Right atrium auricular region (tissue), 2 donors: ENCODE measurements at regions not wholly inside any gene's neighbourhood (a gene's known extent, or its start where the extent isn't known, plus 50 kb on each side); places are given as distances from the start of the nearest gene placed in this dataset.

ENCODE experiments used
- DNase-seq: peaks from one replicate; pipeline ENCODE4 v3.0.0-alpha.2; 2019; ENCODE audit warnings: low spot score
- H3K27ac ChIP-seq, 2 donors: fragments of 200-600 bp; sonication (generic); 1 replicate in 1 of 2; 2 replicates in 1 of 2; pipeline ENCODE4 v1.5.1; 2016 to 2019
- H3K27me3 ChIP-seq, 2 donors: fragments of 200-600 bp; sonication (generic); one replicate each; pipeline versions ENCODE4 v1.5.1 to v1.6.0; 2017 to 2019
- H3K36me3 ChIP-seq: fragments of 200-600 bp; sonication (generic); one replicate; pipeline ENCODE4 v1.5.1; 2016
- H3K4me1 ChIP-seq, 2 donors: fragments of 200-600 bp; sonication (generic); one replicate each; pipeline versions ENCODE4 v1.5.1 to v1.6.0; 2017 to 2019
- H3K4me3 ChIP-seq, 2 donors: fragments of 200-600 bp; sonication (generic); 1 replicate in 1 of 2; 2 replicates in 1 of 2; pipeline ENCODE4 v1.5.1; 2017 to 2019; ENCODE audit warnings: mild to moderate bottlenecking in 1 of 2, moderate library complexity in 1 of 2
- H3K9me3 ChIP-seq, 2 donors: fragments of 200-600 bp; sonication (generic); one replicate each; pipeline ENCODE4 v1.5.1; 2019
- TF ChIP-seq, protein P1 (sequence below), 2 donors: fragments of 200-600 bp; sonication (generic); IDR thresholded peaks; one replicate each; pipeline ENCODE4 v1.5.1; 2019; ENCODE audit warnings: antibody characterized with exemption in 2 of 2

GRCh38 chr6:147977851-147978465 lies 364.7 kb upstream of the SASH1 start:
- Histone ChIP-seq H3K27me3 (no peaks in the 10 kb centered on the region), H3K4me3 (no peak overlapping the region), H3K36me3 (no peaks in the 10 kb centered on the region), H3K27ac (no peak overlapping the region), H3K4me1 (peaks cover 0 to 6% of the 10 kb centered on the region in 2 donors), H3K9me3 (no peaks in the 10 kb centered on the region)
- TF ChIP-seq, protein P1, sequence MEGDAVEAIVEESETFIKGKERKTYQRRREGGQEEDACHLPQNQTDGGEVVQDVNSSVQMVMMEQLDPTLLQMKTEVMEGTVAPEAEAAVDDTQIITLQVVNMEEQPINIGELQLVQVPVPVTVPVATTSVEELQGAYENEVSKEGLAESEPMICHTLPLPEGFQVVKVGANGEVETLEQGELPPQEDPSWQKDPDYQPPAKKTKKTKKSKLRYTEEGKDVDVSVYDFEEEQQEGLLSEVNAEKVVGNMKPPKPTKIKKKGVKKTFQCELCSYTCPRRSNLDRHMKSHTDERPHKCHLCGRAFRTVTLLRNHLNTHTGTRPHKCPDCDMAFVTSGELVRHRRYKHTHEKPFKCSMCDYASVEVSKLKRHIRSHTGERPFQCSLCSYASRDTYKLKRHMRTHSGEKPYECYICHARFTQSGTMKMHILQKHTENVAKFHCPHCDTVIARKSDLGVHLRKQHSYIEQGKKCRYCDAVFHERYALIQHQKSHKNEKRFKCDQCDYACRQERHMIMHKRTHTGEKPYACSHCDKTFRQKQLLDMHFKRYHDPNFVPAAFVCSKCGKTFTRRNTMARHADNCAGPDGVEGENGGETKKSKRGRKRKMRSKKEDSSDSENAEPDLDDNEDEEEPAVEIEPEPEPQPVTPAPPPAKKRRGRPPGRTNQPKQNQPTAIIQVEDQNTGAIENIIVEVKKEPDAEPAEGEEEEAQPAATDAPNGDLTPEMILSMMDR (IDR thresholded peaks at IDR 0.05): no peak
- DNase-seq: no peak

- Histone ChIP-seq H3K36me3 (no peaks in the 10 kb centered on the region), H3K27ac (no peak overlapping the region), H3K9me3 (no peaks in the 10 kb centered on the region), H3K4me1 (no peaks in the 10 kb centered on the region), H3K4me3 (no peak overlapping the region), H3K27me3 (no peaks in the 10 kb centered on the region)
- DNase-seq: no peak
- TF ChIP-seq, protein P1 (IDR thresholded peaks at IDR 0.05): no peak
These were observed 362.7 kb upstream of the SASH1 start for GRCh38 chr6:147979966-147980365.

- DNase-seq: no peak
- no peak overlapping the region for H3K4me3 ChIP-seq
- no peak overlapping the region for H3K27ac ChIP-seq
- TF ChIP-seq, protein P1 (IDR thresholded peaks at IDR 0.05): no peak
- H3K36me3 ChIP-seq: no peaks in the 10 kb centered on the region
- no peaks in the 10 kb centered on the region for H3K4me1 ChIP-seq
- no peaks in the 10 kb centered on the region for H3K27me3 ChIP-seq
- no peaks in the 10 kb centered on the region for H3K9me3 ChIP-seq
These were observed 358.9 kb upstream of the SASH1 start for GRCh38 chr6:147983581-147984366.

- H3K4me1 ChIP-seq: no peaks in the 10 kb centered on the region
- no peak for DNase-seq
- H3K27me3 ChIP-seq: no peaks in the 10 kb centered on the region
- H3K36me3 ChIP-seq: no peaks in the 10 kb centered on the region
- H3K27ac ChIP-seq: no peak overlapping the region
- no peaks in the 10 kb centered on the region for H3K9me3 ChIP-seq
- TF ChIP-seq, protein P1 (IDR thresholded peaks at IDR 0.05): no peak
- H3K4me3 ChIP-seq: no peak overlapping the region
These were observed 355.8 kb upstream of the SASH1 start for GRCh38 chr6:147986846-147987245.

GRCh38 chr6:147990159-147990558 lies 352.5 kb upstream of the SASH1 start:
- H3K4me1 ChIP-seq: no peaks in the 10 kb centered on the region
- no peaks in the 10 kb centered on the region for H3K9me3 ChIP-seq
- TF ChIP-seq, protein P1 (IDR thresholded peaks at IDR 0.05): no peak
- H3K27ac ChIP-seq: no peak overlapping the region
- no peak overlapping the region for H3K4me3 ChIP-seq
- no peak for DNase-seq
- no peaks in the 10 kb centered on the region for H3K27me3 ChIP-seq
- H3K36me3 ChIP-seq: no peaks in the 10 kb centered on the region
